Keratinocyte (primary cell): ENCODE measurements at regions not wholly inside any gene's neighbourhood (a gene's known extent, or its start where the extent isn't known, plus 50 kb on each side); places are given as distances from the start of the nearest gene placed in this dataset.

Source experiments
- DNase-seq: peaks from one replicate; pipeline ENCODE4 v3.0.0-alpha.2; 2011; ENCODE audit warnings: low read depth, missing footprints, low spot score
- FAIRE-seq: peaks from 2 replicates; lab custom pipeline; 2011; peaks lifted over from hg19 to GRCh38; lab: Jason Lieb, UNC
- H2AFZ ChIP-seq: 2 replicates; pipeline ENCODE4 v1.6.0; 2012; ENCODE audit warnings: low read length, control low read depth, inconsistent platforms; ENCODE audit not compliant: control insufficient read depth
- H3K27ac ChIP-seq: 2 replicates; pipeline ENCODE4 v1.5.1; 2011; ENCODE audit warnings: low read length; ENCODE audit not compliant: control insufficient read depth, insufficient read depth
- H3K27me3 ChIP-seq: 3 replicates; pipeline ENCODE4 v1.6.0; 2011; ENCODE audit warnings: low read length; ENCODE audit not compliant: control insufficient read depth, insufficient read depth; ENCODE audit errors: extremely low read depth
- H3K36me3 ChIP-seq, 2 experiments: 2 replicates in 1 of 2; 3 replicates in 1 of 2; pipeline ENCODE4 v1.5.1; 2011; ENCODE audit warnings: low read length in 2 of 2, mild to moderate bottlenecking in 1 of 2; ENCODE audit not compliant: control insufficient read depth in 2 of 2, insufficient read depth in 2 of 2; ENCODE audit errors: extremely low read depth in 1 of 2
- H3K4me1 ChIP-seq: 3 replicates; pipeline ENCODE4 v1.5.1; 2011; ENCODE audit warnings: low read length; ENCODE audit not compliant: control insufficient read depth, insufficient read depth; ENCODE audit errors: extremely low read depth
- H3K4me2 ChIP-seq: 3 replicates; pipeline ENCODE4 v1.6.0; 2011; ENCODE audit warnings: low read depth, low read length; ENCODE audit not compliant: control insufficient read depth, insufficient read depth; ENCODE audit errors: extremely low read depth
- H3K4me3 ChIP-seq, 3 experiments: fragments of 200-600 bp in 1 of 3; sonication (generic) in 1 of 3; 2 replicates in 2 of 3; 3 replicates in 1 of 3; pipeline ENCODE4 v1.5.1; 2011 to 2016; ENCODE audit warnings: low read length in 3 of 3, mild to moderate bottlenecking in 3 of 3, control low read depth in 2 of 3, inconsistent platforms in 1 of 3, low read depth in 1 of 3, mixed read lengths in 1 of 3, mixed run types in 1 of 3, moderate library complexity in 1 of 3; ENCODE audit not compliant: control insufficient read depth in 2 of 3, insufficient read depth in 2 of 3; ENCODE audit errors: extremely low read depth in 1 of 3
- H3K79me2 ChIP-seq: 2 replicates; pipeline ENCODE4 v1.6.0; 2012; ENCODE audit warnings: low read length; ENCODE audit not compliant: control insufficient read depth, insufficient read depth
- H3K9ac ChIP-seq: 3 replicates; pipeline ENCODE4 v1.6.0; 2011; ENCODE audit warnings: low read length; ENCODE audit not compliant: control insufficient read depth, insufficient read depth; ENCODE audit errors: extremely low read depth
- H3K9me1 ChIP-seq: 3 replicates; pipeline ENCODE4 v1.6.0; 2011; ENCODE audit warnings: low read length; ENCODE audit not compliant: control insufficient read depth, insufficient read depth; ENCODE audit errors: extremely low read depth
- H3K9me3 ChIP-seq: 2 replicates; pipeline ENCODE4 v1.5.1; 2012; ENCODE audit warnings: low read depth, low read length; ENCODE audit not compliant: control insufficient read depth
- H4K20me1 ChIP-seq: 3 replicates; pipeline ENCODE4 v1.6.0; 2011; ENCODE audit warnings: low read length; ENCODE audit not compliant: control insufficient read depth, insufficient read depth; ENCODE audit errors: extremely low read depth
- CTCF ChIP-seq, 3 experiments: IDR thresholded peaks in 1 of 3; conservative IDR thresholded peaks in 1 of 3; optimal IDR thresholded peaks in 1 of 3; 2 replicates in 2 of 3; 3 replicates in 1 of 3; pipeline versions ENCODE3 to v1.5.1; 2011; ENCODE audit warnings: low read length in 3 of 3, mild to moderate bottlenecking in 3 of 3, moderate library complexity in 2 of 3, control low read depth in 1 of 3, inconsistent platforms in 1 of 3; ENCODE audit not compliant: insufficient read depth in 2 of 3; ENCODE audit errors: extremely low read depth in 1 of 3
- EZH2 ChIP-seq: IDR thresholded peaks from one replicate; pipeline ENCODE4 v1.6.1; 2012; ENCODE audit warnings: inconsistent platforms, mild to moderate bottlenecking, low read length, moderate library complexity
- dilution Hi-C: fragments of 300-500 bp; cut with MboI; formaldehyde crosslinking; loops from one replicate; pipeline ENCODE4 v1.7.0; 2020; ENCODE audit warnings: low sequenced_read_pairs; ENCODE audit not compliant: extremely low pct_ligation_motif_present

GRCh38 chr22:19579115-19579811 is 55.1 kb upstream of the CLDN5 start:
- Histone ChIP-seq H3K4me2 (no peak overlapping the region), H3K9me3 (no peaks in the 10 kb centered on the region), H3K36me3 (no peaks in the 10 kb centered on the region), H3K79me2 (no peaks in the 10 kb centered on the region), H3K4me1 (peaks cover 29% of the 10 kb centered on the region), H2AFZ (no peak overlapping the region), H4K20me1 (no peaks in the 10 kb centered on the region), H3K4me3 (no peak overlapping the region), H3K27ac (no peak overlapping the region), H3K27me3 (no peaks in the 10 kb centered on the region), H3K9me1 (no peaks in the 10 kb centered on the region), H3K9ac (no peak overlapping the region)
- dilution Hi-C loops = no loop called here
- TF ChIP-seq EZH2 (no peak), CTCF (optimal IDR thresholded peaks at IDR 0.05 in 1 of 3, IDR thresholded peaks at IDR 0.05 in 1 of 3, conservative IDR thresholded peaks at IDR 0.05 in 1 of 3; ENCODE audit: extremely low read depth in 1 of 3, insufficient read depth in 2 of 3, low read length in 3 of 3) (no peak)
- FAIRE-seq (no peak), DNase-seq (no peak)

- Histone ChIP-seq H3K4me2 (no peak overlapping the region), H3K27ac (no peak overlapping the region), H3K4me1 (peaks cover 29% of the 10 kb centered on the region)
Measured at GRCh38 chr22:19579880-19580279, 55.7 kb upstream of the CLDN5 start.

More at GRCh38 chr22:19579880-19580279, 55.7 kb upstream of the CLDN5 start:
- DNase-seq (no peak), FAIRE-seq (no peak)
- no peaks in the 10 kb centered on the region for H3K9me1 ChIP-seq
- no peaks in the 10 kb centered on the region for H3K9me3 ChIP-seq
- no peak overlapping the region for H3K9ac ChIP-seq
- H3K27me3 ChIP-seq = no peaks in the 10 kb centered on the region
- H2AFZ ChIP-seq = no peak overlapping the region
- H4K20me1 ChIP-seq = no peaks in the 10 kb centered on the region
- dilution Hi-C loops = no loop called here
- no peaks in the 10 kb centered on the region for H3K79me2 ChIP-seq
- TF ChIP-seq EZH2 = no peak
- TF ChIP-seq CTCF (optimal IDR thresholded peaks at IDR 0.05 in 1 of 3, IDR thresholded peaks at IDR 0.05 in 1 of 3, conservative IDR thresholded peaks at IDR 0.05 in 1 of 3; ENCODE audit: extremely low read depth in 1 of 3, insufficient read depth in 2 of 3, low read length in 3 of 3) = no peak
- no peaks in the 10 kb centered on the region for H3K36me3 ChIP-seq
- H3K4me3 ChIP-seq = no peak overlapping the region
